Daoy (cell line): ENCODE measurements at regions not wholly inside any gene's neighbourhood (a gene's known extent, or its start where the extent isn't known, plus 50 kb on each side); places are given as distances from the start of the nearest gene placed in this dataset.
"Not testable (repeated sequence)": the region's sequence is repeated elsewhere in the genome, so short reads cannot be mapped to it uniquely, and the experiment has no call there.

ENCODE experiments used
- DNase-seq: peaks from one replicate; pipeline ENCODE4 v3.0.0-alpha.2; 2015; ENCODE audit warnings: low read depth

GRCh38 chr4:107562316-107562715, 157.7 kb downstream of the PAPSS1 start:
- DNase-seq: no peak

GRCh38 chr4:107561481-107561880, 158.6 kb downstream of the PAPSS1 start:
- DNase-seq: no peak

- no peak for DNase-seq
Measured at GRCh38 chr4:107559653-107560052, 160.4 kb downstream of the PAPSS1 start.

GRCh38 chr4:107552306-107552705, 167.7 kb downstream of the PAPSS1 start:
- no peak for DNase-seq

- no peak for DNase-seq
Measured at GRCh38 chr4:107548211-107548905, 171.7 kb downstream of the PAPSS1 start.

GRCh38 chr4:107546638-107547037, 173.4 kb downstream of the PAPSS1 start:
- no peak for DNase-seq

- no peak for DNase-seq
Measured at GRCh38 chr4:107541511-107541910, 178.5 kb downstream of the PAPSS1 start.

- no peak for DNase-seq
Measured at GRCh38 chr4:107531927-107532326, 188.1 kb downstream of the PAPSS1 start.

- no peak for DNase-seq
Measured at GRCh38 chr4:107520368-107520767, 199.7 kb downstream of the PAPSS1 start.

- peak; percentile 1 for DNase-seq
Measured at GRCh38 chr4:107519053-107519452, 201.0 kb downstream of the PAPSS1 start.

- no peak for DNase-seq
Measured at GRCh38 chr4:107518076-107518475, 202.0 kb downstream of the PAPSS1 start.

- DNase-seq: no peak
Measured at GRCh38 chr4:107512549-107512948, 207.5 kb downstream of the PAPSS1 start.

- no peak for DNase-seq
Measured at GRCh38 chr4:107509615-107510014, 210.4 kb downstream of the PAPSS1 start.

- no peak for DNase-seq
Measured at GRCh38 chr4:107500551-107500950, 219.5 kb downstream of the PAPSS1 start.

- no peak for DNase-seq
Measured at GRCh38 chr4:107497054-107497453, 223.0 kb downstream of the PAPSS1 start.

GRCh38 chr4:107492566-107492965, 227.5 kb downstream of the PAPSS1 start:
- no peak for DNase-seq

GRCh38 chr4:107490116-107490515, 229.9 kb downstream of the PAPSS1 start:
- no peak for DNase-seq

- not testable (repeated sequence) for DNase-seq
Measured at GRCh38 chr4:107483621-107484020, 236.4 kb downstream of the PAPSS1 start.

- DNase-seq: no peak
Measured at GRCh38 chr4:107482546-107482945, 237.5 kb downstream of the PAPSS1 start.

GRCh38 chr4:107478327-107478980, 241.6 kb downstream of the PAPSS1 start:
- DNase-seq: no peak

- no peak for DNase-seq
Measured at GRCh38 chr4:107473126-107473525, 246.9 kb downstream of the PAPSS1 start.

GRCh38 chr4:107472265-107472948, 247.6 kb downstream of the PAPSS1 start:
- no peak for DNase-seq

- no peak for DNase-seq
Measured at GRCh38 chr4:107470173-107470572, 249.9 kb downstream of the PAPSS1 start.
